Ecto neural progenitor cell (in vitro differentiated cells): ENCODE measurements at regions not wholly inside any gene's neighbourhood (a gene's known extent, or its start where the extent isn't known, plus 50 kb on each side); places are given as distances from the start of the nearest gene placed in this dataset.
"Not testable (repeated sequence)": the region's sequence is repeated elsewhere in the genome, so short reads cannot be mapped to it uniquely, and the experiment has no call there.

ENCODE experiments used
- DNase-seq: peaks from one replicate; pipeline ENCODE4 v3.0.0-alpha.2; 2018; ENCODE audit warnings: low spot score

- no peak for DNase-seq
Measured at GRCh38 chr4:10898072-10898471, 213.5 kb upstream of the CLNK start.

GRCh38 chr4:10897076-10897475 is 212.5 kb upstream of the CLNK start:
- DNase-seq: no peak

DNA sequence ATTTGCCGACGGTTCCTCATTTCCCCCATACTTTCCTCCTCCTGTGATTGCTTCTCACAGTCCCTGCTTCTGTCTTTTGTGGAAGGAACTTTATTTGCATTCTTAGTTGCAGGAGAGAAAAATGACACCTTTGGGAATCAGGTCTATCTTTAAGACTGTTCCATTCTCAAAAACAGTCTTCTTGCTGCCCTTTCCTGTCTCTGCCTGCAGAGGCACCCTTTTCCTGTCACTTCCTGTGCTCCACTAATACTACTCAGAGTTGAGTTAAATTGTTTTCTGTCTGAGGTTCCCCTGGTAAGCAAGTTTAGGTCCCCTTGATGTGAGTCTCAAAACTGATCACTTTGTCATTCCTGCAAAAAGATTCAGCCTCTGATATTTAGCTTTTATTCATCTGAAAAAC is 208.8 kb upstream of the CLNK start:
- no peak for DNase-seq

DNA sequence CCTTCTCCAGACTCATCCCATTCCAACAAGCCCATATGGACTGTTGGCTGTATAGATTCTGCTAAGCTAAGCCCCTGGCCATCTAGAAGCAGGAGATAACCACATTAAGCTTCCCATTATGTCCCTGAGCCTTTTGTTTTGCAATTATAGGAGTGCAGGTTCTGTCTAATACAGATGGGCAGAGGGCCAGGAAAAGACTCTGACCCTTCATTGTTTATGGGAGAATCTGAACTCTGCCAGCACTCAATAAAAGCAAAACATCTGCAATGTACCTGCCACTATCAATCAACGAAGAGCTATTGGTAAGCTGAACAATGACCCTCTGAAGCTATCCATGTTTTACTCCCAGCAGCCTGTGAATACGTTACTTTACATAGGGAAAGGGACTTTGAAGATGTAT is 207.3 kb upstream of the CLNK start:
- DNase-seq: no peak

GRCh38 chr4:10889819-10890218 is 205.3 kb upstream of the CLNK start:
- no peak for DNase-seq

- no peak for DNase-seq
Measured at GRCh38 chr4:10879411-10880110, 195.0 kb upstream of the CLNK start.

DNA sequence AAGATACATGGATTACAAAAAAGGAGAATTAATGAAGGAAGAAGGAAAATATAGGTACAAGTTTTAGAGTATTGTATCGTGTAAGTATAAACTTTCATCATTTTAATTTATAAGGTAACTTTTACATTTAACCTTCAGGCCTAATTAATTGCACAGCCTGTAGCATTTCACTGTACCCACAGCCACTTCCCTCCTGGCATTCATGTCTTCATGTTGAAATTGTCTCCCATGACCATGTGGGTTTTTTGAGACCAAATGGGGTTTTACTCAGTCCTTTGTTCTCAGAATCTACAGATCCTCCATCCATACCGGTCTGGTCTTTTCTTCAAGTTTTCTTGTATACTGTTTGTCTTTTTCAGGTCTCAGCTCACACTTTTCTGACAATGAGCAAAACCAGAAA is 194.3 kb upstream of the CLNK start:
- no peak for DNase-seq

DNA sequence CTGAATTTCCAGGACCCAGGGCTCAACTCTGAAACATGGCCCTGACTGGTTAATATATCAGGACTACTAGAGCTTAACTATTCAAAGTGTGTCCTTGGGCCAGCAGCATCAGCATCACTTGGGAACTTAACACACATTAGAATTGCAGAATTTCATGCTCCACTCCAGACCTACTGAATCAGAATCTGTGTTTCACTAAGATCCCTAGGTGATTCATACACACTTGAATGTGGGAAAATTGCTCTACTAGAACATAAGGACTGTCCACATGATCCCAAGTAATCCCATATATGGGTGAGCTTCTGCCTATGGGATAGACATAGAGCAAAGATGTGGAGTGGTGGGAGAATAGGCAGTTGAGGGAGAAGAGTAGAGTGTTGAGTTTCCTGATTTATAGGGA is 192.5 kb upstream of the CLNK start:
- DNase-seq: no peak

- DNase-seq: no peak
Measured at GRCh38 chr4:10875144-10875799, 190.7 kb upstream of the CLNK start.

GRCh38 chr4:10873809-10874208 is 189.2 kb upstream of the CLNK start:
- no peak for DNase-seq

DNA sequence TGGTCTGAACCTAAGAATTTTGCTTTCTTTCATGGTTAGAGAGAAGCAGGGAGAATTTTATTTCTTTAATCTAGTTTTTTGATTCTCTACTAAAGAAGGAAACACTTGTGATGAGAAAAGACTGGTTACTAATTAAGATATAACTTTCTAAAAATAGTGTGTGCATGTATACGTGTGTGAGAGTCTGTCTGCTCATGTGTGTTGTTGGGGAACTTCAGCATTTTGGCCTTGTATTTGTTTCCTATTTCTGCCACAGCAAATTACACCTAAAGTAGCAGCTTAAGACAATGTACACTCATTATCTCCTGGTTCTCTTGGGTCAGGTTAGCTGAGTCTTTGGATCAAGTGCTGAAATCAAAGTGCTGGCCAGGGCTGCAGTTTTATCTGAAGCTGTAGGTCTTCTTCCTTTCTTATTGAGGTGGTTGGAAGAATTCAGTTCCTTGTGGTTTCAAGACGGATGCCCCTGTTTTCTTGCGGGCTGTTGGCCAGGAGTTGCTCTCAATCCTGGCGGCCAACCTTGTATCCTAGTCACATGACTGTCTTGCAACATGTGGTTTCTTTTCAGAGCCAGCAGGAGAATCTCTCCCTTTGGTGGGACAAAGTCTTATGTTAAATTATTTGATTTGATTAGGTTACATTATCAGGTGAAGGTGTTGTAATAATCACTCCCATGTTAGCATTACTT is 188.4 kb upstream of the CLNK start:
- DNase-seq: no peak

DNA sequence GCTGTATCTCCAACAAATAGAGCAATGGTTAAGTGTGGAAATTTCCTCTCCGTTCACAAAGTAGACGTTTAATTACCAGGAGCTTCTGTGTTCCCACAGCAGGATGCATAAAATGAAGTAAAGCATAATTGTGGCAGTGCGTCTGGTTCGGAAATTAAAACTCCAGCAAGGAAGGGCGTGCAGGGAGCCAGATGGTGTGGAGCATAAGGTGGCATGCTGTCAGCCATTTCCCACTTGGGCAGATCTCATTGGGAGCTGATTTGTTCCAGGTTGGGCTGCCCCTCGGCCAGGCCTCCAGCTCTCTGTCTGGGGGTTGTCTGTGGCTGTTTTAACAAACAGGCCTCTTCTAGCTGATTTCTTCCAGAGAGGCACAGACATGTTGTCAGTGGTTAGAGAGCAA is 182.1 kb upstream of the CLNK start:
- no peak for DNase-seq

DNA sequence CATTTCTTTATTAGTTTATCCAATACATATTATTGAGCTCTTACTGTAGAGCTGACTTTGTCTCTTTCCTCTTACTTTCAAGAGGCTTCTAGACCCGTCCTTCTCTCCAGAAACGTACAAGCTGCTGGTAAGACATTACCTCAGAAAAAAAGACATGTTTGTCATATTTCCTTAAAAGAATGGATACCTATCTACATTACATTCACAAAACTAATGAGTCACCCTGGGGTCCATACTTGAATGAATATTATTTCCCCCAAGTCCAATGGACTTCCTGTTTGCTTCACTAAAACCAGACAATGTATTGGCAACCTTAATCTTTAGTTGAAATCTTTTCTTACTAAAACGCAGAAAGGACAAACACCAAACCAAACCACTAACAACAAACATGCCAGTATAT is 176.5 kb upstream of the CLNK start:
- DNase-seq: no peak

GRCh38 chr4:10856271-10856782 is 171.8 kb upstream of the CLNK start:
- DNase-seq: no peak

DNA sequence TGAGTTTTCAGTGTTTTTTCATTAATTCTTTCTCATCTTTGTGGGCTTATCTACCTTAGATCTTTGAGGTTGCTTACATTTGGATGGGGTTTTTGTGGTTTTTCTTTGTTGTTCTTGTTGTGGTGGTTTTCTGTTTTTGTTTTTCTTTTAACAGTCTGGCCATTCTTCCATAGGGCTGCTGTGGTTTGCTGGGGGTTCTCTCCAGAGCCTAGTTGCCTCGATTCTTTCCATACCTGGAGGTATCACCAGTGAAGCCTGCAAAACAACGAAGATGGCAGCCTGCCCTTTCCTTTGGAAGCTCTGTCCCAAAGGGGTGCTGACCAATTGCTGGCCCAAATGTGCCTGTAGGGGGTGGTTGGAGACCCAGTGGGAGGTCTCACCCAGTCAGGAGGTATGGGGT is 168.6 kb upstream of the CLNK start:
- no peak for DNase-seq

- no peak for DNase-seq
Measured at GRCh38 chr4:10841697-10842096, 157.1 kb upstream of the CLNK start.

- DNase-seq: no peak
Measured at GRCh38 chr4:10837151-10837550, 152.6 kb upstream of the CLNK start.

- DNase-seq: no peak
Measured at GRCh38 chr4:10832806-10833628, 148.4 kb upstream of the CLNK start.

GRCh38 chr4:10831727-10832408 is 147.3 kb upstream of the CLNK start:
- DNase-seq: no peak

GRCh38 chr4:10828918-10829538 is 144.5 kb upstream of the CLNK start:
- not testable (repeated sequence) for DNase-seq

- DNase-seq: no peak
Measured at GRCh38 chr4:10821826-10822225, 137.3 kb upstream of the CLNK start.
